ENCODE measurements at regions not wholly inside any gene's neighbourhood (a gene's known extent, or its start where the extent isn't known, plus 50 kb on each side); places are given as distances from the start of the nearest gene placed in this dataset.

DNA sequence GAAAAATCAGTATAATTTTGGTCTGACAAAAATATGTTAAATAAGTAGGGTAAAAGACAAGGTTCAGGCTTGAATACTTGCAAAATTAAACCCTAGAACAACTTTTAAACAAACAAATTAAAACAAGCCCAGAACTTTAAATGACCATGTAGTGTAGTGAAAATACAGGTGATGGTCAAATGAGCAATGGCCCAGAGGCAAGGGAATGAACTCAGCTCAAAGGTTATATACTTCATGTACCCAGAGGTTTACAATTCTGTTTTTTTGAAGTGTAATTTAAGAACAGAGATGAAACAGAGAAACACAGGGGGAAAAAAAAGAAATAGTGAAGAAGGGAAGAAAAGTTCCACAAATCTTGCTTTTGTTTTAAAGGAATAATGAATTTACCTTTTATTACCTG, 949.2 kb downstream of the TRHDE start:
- TF ChIP-seq, protein P1, sequence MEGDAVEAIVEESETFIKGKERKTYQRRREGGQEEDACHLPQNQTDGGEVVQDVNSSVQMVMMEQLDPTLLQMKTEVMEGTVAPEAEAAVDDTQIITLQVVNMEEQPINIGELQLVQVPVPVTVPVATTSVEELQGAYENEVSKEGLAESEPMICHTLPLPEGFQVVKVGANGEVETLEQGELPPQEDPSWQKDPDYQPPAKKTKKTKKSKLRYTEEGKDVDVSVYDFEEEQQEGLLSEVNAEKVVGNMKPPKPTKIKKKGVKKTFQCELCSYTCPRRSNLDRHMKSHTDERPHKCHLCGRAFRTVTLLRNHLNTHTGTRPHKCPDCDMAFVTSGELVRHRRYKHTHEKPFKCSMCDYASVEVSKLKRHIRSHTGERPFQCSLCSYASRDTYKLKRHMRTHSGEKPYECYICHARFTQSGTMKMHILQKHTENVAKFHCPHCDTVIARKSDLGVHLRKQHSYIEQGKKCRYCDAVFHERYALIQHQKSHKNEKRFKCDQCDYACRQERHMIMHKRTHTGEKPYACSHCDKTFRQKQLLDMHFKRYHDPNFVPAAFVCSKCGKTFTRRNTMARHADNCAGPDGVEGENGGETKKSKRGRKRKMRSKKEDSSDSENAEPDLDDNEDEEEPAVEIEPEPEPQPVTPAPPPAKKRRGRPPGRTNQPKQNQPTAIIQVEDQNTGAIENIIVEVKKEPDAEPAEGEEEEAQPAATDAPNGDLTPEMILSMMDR (conservative IDR thresholded peaks at IDR 0.05; ENCODE audit: low read depth in 2 of 2) = no peak
- TF ChIP-seq EZH2 (IDR thresholded peaks at IDR 0.05; ENCODE audit: low read depth, unreplicated experiment) (no peak), EZH2phosphoT487 (IDR thresholded peaks at IDR 0.05; ENCODE audit: unreplicated experiment) (no peak), JUNB (IDR thresholded peaks at IDR 0.05; ENCODE audit: unreplicated experiment) (no peak), POLR2AphosphoS5 (IDR thresholded peaks at IDR 0.05; ENCODE audit: low read depth) (no peak), NANOG (IDR thresholded peaks at IDR 0.05; ENCODE audit: borderline replicate concordance) (no peak), CREB1 (CRISPR knock-in tag; IDR thresholded peaks at IDR 0.05; ENCODE audit: low read depth) (no peak)
- TF ChIP-seq, protein P2, sequence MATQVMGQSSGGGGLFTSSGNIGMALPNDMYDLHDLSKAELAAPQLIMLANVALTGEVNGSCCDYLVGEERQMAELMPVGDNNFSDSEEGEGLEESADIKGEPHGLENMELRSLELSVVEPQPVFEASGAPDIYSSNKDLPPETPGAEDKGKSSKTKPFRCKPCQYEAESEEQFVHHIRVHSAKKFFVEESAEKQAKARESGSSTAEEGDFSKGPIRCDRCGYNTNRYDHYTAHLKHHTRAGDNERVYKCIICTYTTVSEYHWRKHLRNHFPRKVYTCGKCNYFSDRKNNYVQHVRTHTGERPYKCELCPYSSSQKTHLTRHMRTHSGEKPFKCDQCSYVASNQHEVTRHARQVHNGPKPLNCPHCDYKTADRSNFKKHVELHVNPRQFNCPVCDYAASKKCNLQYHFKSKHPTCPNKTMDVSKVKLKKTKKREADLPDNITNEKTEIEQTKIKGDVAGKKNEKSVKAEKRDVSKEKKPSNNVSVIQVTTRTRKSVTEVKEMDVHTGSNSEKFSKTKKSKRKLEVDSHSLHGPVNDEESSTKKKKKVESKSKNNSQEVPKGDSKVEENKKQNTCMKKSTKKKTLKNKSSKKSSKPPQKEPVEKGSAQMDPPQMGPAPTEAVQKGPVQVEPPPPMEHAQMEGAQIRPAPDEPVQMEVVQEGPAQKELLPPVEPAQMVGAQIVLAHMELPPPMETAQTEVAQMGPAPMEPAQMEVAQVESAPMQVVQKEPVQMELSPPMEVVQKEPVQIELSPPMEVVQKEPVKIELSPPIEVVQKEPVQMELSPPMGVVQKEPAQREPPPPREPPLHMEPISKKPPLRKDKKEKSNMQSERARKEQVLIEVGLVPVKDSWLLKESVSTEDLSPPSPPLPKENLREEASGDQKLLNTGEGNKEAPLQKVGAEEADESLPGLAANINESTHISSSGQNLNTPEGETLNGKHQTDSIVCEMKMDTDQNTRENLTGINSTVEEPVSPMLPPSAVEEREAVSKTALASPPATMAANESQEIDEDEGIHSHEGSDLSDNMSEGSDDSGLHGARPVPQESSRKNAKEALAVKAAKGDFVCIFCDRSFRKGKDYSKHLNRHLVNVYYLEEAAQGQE (IDR thresholded peaks at IDR 0.05; ENCODE audit: unreplicated experiment) = no peak
- TF ChIP-seq, protein P3, sequence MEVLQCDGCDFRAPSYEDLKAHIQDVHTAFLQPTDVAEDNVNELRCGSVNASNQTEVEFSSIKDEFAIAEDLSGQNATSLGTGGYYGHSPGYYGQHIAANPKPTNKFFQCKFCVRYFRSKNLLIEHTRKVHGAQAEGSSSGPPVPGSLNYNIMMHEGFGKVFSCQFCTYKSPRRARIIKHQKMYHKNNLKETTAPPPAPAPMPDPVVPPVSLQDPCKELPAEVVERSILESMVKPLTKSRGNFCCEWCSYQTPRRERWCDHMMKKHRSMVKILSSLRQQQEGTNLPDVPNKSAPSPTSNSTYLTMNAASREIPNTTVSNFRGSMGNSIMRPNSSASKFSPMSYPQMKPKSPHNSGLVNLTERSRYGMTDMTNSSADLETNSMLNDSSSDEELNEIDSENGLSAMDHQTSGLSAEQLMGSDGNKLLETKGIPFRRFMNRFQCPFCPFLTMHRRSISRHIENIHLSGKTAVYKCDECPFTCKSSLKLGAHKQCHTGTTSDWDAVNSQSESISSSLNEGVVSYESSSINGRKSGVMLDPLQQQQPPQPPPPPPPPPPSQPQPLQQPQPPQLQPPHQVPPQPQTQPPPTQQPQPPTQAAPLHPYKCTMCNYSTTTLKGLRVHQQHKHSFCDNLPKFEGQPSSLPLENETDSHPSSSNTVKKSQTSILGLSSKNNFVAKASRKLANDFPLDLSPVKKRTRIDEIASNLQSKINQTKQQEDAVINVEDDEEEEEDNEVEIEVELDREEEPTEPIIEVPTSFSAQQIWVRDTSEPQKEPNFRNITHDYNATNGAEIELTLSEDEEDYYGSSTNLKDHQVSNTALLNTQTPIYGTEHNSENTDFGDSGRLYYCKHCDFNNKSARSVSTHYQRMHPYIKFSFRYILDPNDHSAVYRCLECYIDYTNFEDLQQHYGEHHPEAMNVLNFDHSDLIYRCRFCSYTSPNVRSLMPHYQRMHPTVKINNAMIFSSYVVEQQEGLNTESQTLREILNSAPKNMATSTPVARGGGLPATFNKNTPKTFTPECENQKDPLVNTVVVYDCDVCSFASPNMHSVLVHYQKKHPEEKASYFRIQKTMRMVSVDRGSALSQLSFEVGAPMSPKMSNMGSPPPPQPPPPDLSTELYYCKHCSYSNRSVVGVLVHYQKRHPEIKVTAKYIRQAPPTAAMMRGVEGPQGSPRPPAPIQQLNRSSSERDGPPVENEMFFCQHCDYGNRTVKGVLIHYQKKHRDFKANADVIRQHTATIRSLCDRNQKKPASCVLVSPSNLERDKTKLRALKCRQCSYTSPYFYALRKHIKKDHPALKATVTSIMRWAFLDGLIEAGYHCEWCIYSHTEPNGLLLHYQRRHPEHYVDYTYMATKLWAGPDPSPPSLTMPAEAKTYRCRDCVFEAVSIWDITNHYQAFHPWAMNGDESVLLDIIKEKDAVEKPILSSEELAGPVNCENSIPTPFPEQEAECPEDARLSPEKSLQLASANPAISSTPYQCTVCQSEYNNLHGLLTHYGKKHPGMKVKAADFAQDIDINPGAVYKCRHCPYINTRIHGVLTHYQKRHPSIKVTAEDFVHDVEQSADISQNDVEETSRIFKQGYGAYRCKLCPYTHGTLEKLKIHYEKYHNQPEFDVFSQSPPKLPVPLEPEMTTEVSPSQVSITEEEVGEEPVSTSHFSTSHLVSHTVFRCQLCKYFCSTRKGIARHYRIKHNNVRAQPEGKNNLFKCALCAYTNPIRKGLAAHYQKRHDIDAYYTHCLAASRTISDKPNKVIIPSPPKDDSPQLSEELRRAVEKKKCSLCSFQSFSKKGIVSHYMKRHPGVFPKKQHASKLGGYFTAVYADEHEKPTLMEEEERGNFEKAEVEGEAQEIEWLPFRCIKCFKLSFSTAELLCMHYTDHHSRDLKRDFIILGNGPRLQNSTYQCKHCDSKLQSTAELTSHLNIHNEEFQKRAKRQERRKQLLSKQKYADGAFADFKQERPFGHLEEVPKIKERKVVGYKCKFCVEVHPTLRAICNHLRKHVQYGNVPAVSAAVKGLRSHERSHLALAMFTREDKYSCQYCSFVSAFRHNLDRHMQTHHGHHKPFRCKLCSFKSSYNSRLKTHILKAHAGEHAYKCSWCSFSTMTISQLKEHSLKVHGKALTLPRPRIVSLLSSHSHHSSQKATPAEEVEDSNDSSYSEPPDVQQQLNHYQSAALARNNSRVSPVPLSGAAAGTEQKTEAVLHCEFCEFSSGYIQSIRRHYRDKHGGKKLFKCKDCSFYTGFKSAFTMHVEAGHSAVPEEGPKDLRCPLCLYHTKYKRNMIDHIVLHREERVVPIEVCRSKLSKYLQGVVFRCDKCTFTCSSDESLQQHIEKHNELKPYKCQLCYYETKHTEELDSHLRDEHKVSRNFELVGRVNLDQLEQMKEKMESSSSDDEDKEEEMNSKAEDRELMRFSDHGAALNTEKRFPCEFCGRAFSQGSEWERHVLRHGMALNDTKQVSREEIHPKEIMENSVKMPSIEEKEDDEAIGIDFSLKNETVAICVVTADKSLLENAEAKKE (CRISPR knock-in tag; IDR thresholded peaks at IDR 0.05) = no peak

Data from GM23338 (cell line).